ENCODE measurements at regions not wholly inside any gene's neighbourhood (a gene's known extent, or its start where the extent isn't known, plus 50 kb on each side); places are given as distances from the start of the nearest gene placed in this dataset.

DNA sequence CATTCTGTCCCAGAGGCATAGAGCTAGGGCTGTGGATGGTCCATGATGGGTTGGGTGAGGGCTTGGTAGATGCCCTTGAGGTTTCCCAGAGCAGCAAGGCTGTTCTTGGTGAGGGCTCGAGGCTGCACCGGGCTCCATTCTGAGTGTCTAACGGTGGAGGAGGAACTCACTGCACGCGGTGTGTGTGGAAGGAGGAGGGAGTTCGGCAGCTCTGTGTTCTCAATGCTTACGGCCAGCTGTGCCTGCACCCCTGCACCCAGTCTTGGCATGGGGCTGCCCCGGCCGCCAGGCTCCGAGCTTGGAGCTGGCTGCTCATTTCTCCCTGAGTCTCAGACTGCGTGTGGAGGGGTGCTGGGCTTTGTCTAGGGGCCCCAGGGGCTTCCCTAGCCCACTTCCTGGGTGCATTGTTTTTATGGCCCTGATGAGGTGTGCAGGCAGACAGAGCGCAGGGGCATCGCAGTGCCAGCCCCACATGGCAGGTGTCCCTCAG lies 1247.1 kb downstream of the BRD1 start:
- no peaks in the 10 kb centered on the region for H3K36me3 Mint-ChIP-seq (ENCODE audit: low read depth)
- no peaks in the 10 kb centered on the region for H3K4me1 Mint-ChIP-seq (ENCODE audit: low read depth)
- no peak for DNase-seq
- TF ChIP-seq, protein P1, sequence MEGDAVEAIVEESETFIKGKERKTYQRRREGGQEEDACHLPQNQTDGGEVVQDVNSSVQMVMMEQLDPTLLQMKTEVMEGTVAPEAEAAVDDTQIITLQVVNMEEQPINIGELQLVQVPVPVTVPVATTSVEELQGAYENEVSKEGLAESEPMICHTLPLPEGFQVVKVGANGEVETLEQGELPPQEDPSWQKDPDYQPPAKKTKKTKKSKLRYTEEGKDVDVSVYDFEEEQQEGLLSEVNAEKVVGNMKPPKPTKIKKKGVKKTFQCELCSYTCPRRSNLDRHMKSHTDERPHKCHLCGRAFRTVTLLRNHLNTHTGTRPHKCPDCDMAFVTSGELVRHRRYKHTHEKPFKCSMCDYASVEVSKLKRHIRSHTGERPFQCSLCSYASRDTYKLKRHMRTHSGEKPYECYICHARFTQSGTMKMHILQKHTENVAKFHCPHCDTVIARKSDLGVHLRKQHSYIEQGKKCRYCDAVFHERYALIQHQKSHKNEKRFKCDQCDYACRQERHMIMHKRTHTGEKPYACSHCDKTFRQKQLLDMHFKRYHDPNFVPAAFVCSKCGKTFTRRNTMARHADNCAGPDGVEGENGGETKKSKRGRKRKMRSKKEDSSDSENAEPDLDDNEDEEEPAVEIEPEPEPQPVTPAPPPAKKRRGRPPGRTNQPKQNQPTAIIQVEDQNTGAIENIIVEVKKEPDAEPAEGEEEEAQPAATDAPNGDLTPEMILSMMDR (IDR thresholded peaks at IDR 0.05), result no peak
- H3K27ac Mint-ChIP-seq, result no peak overlapping the region
- H3K4me3 Mint-ChIP-seq, result no peak overlapping the region
- peaks cover 1% of the 10 kb centered on the region; the same call in 1 of the 2 replicates for H3K27me3 Mint-ChIP-seq (ENCODE audit: insufficient read depth)
- peaks cover 24% of the 10 kb centered on the region for H3K9me3 Mint-ChIP-seq

DNA sequence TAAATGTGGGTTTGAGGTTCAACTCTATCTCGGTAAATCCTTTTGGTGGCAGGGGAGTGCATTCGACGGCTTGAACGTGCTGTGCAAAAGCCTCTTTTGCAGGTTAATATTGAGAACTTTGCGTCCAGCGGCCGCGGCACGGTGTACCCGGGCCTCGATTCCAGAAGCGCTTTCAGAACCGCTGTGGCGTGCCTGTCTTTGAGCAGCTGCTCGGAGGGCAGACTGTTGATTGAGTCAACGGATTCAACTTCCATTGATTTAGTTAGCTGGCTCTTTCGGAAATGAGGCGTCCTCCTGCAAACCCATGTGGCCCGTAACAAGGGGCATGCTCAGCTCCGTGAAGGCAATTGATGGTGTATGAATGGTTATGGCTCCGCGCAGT lies 1247.8 kb downstream of the BRD1 start:
- TF ChIP-seq, protein P1 (IDR thresholded peaks at IDR 0.05), result no peak
- peaks cover 1% of the 10 kb centered on the region; the same call in 1 of the 2 replicates for H3K27me3 Mint-ChIP-seq (ENCODE audit: insufficient read depth)
- no peak overlapping the region for H3K4me3 Mint-ChIP-seq
- peaks cover 24% of the 10 kb centered on the region for H3K9me3 Mint-ChIP-seq
- H3K4me1 Mint-ChIP-seq (ENCODE audit: low read depth), result no peaks in the 10 kb centered on the region
- no peaks in the 10 kb centered on the region for H3K36me3 Mint-ChIP-seq (ENCODE audit: low read depth)
- H3K27ac Mint-ChIP-seq, result no peak overlapping the region
- no peak for DNase-seq

DNA sequence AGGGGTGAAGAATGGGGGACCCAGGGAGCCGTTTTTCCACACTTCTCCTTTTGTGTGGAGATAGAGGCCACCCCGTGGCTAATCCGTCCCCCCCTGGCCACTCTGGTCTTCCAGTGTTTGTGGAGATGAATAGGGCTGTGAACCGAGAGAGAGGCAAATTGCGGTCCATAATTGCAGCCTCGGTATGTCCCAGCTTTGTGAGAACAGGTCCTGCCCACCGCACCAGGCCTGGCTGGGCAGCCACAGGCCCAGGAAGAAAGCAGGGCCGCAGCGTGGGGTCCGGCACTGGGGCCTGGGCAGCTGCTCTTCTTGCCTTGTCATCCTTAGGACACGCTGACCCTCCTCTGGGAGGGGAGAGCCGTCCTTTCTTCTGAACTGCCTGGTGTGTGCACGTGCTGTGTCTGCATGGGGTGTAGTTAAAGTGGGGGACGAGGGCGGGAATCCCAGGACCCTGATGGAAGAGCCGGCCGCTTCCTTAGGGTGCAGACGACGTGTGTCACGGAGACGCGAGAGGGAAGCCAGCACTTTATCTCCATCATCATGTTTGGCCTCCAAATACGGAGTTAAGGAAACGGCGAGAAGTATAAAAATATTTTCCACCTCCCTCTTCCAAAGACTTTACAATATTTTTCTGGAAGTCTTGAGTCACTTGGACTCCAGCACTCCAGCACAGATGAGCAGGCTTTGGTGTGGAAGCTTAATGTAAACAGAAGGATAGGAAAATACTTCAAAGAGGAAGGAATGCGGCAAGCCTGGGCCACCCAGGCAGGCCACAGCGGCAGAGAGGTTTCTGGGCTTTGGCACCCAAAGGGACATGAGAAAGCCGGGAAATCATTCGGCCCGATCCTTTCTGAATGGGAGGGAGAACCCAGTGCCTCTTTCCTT lies 1248.4 kb downstream of the BRD1 start:
- H3K27ac Mint-ChIP-seq, result no peak overlapping the region
- no peak for DNase-seq
- H3K36me3 Mint-ChIP-seq (ENCODE audit: low read depth), result no peaks in the 10 kb centered on the region
- no peaks in the 10 kb centered on the region for H3K4me1 Mint-ChIP-seq (ENCODE audit: low read depth)
- H3K27me3 Mint-ChIP-seq (ENCODE audit: insufficient read depth), result peaks cover 3% of the 10 kb centered on the region
- H3K4me3 Mint-ChIP-seq, result no peak overlapping the region
- TF ChIP-seq, protein P1 (IDR thresholded peaks at IDR 0.05), result no peak
- peaks cover 31% of the 10 kb centered on the region for H3K9me3 Mint-ChIP-seq

DNA sequence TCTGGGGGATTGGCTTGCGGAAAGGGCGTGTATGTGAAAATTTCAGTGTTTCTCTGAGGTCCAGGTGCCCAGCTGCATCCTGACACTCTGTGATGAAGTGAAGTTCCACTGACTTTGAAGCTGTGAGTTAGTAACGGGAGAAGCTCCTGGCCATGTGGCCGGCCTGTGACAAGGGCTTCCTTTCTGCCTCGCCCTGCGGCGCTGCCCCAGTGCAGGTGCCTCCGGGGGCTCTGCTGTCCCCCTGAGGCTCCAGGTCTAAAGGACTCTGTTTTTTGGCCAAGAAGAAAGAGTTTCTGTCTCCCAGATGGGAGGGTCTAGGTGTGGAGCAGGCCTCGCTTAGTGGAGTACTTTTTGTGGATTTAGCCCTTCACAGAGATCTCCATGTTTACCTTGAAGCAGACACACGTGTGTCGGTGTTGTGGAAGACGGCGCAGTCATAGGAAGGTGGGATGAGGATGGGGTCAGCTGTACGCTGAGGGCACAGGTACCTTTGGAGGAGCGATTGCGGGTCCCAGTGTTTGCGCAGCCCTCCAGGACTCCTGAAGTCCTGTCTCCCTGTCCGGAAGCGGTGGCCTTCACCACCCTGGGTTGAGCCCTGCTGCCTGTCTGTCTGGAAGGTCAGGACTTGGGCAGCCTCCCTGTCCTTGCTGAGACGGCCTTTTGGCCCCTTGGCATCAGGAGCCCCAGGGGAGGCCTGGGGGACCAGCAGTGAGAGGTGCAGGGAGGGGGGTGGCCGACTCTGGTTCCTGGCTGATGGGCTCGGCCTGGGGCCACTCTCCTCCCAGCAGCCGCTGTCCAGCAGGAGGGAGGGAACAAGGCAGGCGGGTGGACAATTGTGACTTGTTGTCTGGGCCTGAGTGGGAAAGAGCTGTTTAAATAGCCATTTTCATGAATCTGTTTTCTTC lies 1249.3 kb downstream of the BRD1 start:
- H3K4me3 Mint-ChIP-seq, result no peak overlapping the region
- DNase-seq, result no peak
- peaks cover 3% of the 10 kb centered on the region for H3K27me3 Mint-ChIP-seq (ENCODE audit: insufficient read depth)
- no peak overlapping the region for H3K27ac Mint-ChIP-seq
- H3K9me3 Mint-ChIP-seq, result peaks cover 38% of the 10 kb centered on the region
- no peaks in the 10 kb centered on the region for H3K36me3 Mint-ChIP-seq (ENCODE audit: low read depth)
- H3K4me1 Mint-ChIP-seq (ENCODE audit: low read depth), result no peaks in the 10 kb centered on the region
- TF ChIP-seq, protein P1 (IDR thresholded peaks at IDR 0.05), result no peak

DNA sequence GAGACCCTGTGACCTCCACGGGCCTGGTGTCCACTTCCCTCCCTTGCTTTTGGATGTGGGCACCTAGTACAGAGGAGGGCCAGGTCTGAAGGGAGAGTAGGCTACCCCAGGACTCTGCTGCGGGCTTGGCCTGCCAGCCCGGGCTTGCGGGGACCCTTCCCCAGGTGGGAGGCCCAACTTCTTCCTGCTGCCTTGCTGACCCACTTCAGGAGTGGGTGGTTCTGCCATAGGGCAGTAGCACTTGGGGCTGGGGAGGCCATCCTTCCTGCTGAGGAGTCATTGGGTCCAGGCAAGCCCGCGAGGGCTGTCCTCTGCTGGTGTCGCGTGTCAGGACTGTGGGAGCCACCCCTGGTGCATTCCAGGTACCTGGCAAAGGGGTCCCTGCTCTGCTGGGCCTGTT lies 1250.0 kb downstream of the BRD1 start:
- Mint-ChIP-seq H3K4me1 (ENCODE audit: low read depth) (no peaks in the 10 kb centered on the region), H3K27me3 (ENCODE audit: insufficient read depth) (peaks cover 3% of the 10 kb centered on the region), H3K27ac (no peak overlapping the region), H3K9me3 (peaks cover 38% of the 10 kb centered on the region), H3K4me3 (no peak overlapping the region), H3K36me3 (ENCODE audit: low read depth) (no peaks in the 10 kb centered on the region)
- DNase-seq, result no peak
- TF ChIP-seq, protein P1 (IDR thresholded peaks at IDR 0.05), result no peak
